ENCODE measurements at regions not wholly inside any gene's neighbourhood (a gene's known extent, or its start where the extent isn't known, plus 50 kb on each side); places are given as distances from the start of the nearest gene placed in this dataset.

GRCh38 chr11:128407962-128408361 lies 179.4 kb downstream of the ETS1 start:
- H3K9me3 Mint-ChIP-seq (ENCODE audit: unreplicated experiment): no peaks in the 10 kb centered on the region
- no peaks in the 10 kb centered on the region for H3K27me3 Mint-ChIP-seq (ENCODE audit: unreplicated experiment)
- no peak overlapping the region for H3K27ac Mint-ChIP-seq (ENCODE audit: unreplicated experiment)
- no peaks in the 10 kb centered on the region for H3K4me1 Mint-ChIP-seq (ENCODE audit: low read depth, unreplicated experiment)
- no peak for TF ChIP-seq CTCF (IDR thresholded peaks at IDR 0.05; ENCODE audit: partially characterized antibody, unreplicated experiment)
- no peak overlapping the region for H3K4me3 Mint-ChIP-seq (ENCODE audit: unreplicated experiment)
- H3K36me3 Mint-ChIP-seq (ENCODE audit: unreplicated experiment): no peaks in the 10 kb centered on the region
- DNase-seq: no peak

GRCh38 chr11:128405714-128406662 lies 181.4 kb downstream of the ETS1 start:
- DNase-seq: no peak
- no peak for TF ChIP-seq CTCF (IDR thresholded peaks at IDR 0.05; ENCODE audit: partially characterized antibody, unreplicated experiment)
- Mint-ChIP-seq H3K36me3 (ENCODE audit: unreplicated experiment) (no peaks in the 10 kb centered on the region), H3K27me3 (ENCODE audit: unreplicated experiment) (no peaks in the 10 kb centered on the region), H3K4me3 (ENCODE audit: unreplicated experiment) (no peak overlapping the region), H3K27ac (ENCODE audit: unreplicated experiment) (no peak overlapping the region), H3K9me3 (ENCODE audit: unreplicated experiment) (no peaks in the 10 kb centered on the region), H3K4me1 (ENCODE audit: low read depth, unreplicated experiment) (no peaks in the 10 kb centered on the region)

- DNase-seq: no peak
- TF ChIP-seq CTCF (IDR thresholded peaks at IDR 0.05; ENCODE audit: partially characterized antibody, unreplicated experiment): no peak
- H3K4me3 Mint-ChIP-seq (ENCODE audit: unreplicated experiment): no peak overlapping the region
Observed at GRCh38 chr11:128405112-128405511, 182.2 kb downstream of the ETS1 start.

GRCh38 chr11:128404437-128404836 lies 182.9 kb downstream of the ETS1 start:
- TF ChIP-seq CTCF (IDR thresholded peaks at IDR 0.05; ENCODE audit: partially characterized antibody, unreplicated experiment): no peak
- Mint-ChIP-seq H3K27me3 (ENCODE audit: unreplicated experiment) (no peaks in the 10 kb centered on the region), H3K4me3 (ENCODE audit: unreplicated experiment) (no peak overlapping the region), H3K9me3 (ENCODE audit: unreplicated experiment) (no peaks in the 10 kb centered on the region), H3K27ac (ENCODE audit: unreplicated experiment) (no peak overlapping the region), H3K4me1 (ENCODE audit: low read depth, unreplicated experiment) (no peaks in the 10 kb centered on the region), H3K36me3 (ENCODE audit: unreplicated experiment) (no peaks in the 10 kb centered on the region)
- DNase-seq: no peak

More at GRCh38 chr11:128405112-128405511, 182.2 kb downstream of the ETS1 start:
- H3K9me3 Mint-ChIP-seq (ENCODE audit: unreplicated experiment): no peaks in the 10 kb centered on the region
- no peaks in the 10 kb centered on the region for H3K4me1 Mint-ChIP-seq (ENCODE audit: low read depth, unreplicated experiment)
- H3K27ac Mint-ChIP-seq (ENCODE audit: unreplicated experiment): no peak overlapping the region
- H3K27me3 Mint-ChIP-seq (ENCODE audit: unreplicated experiment): no peaks in the 10 kb centered on the region
- H3K36me3 Mint-ChIP-seq (ENCODE audit: unreplicated experiment): no peaks in the 10 kb centered on the region
